NCI-H524 (cell line): ENCODE measurements at regions not wholly inside any gene's neighbourhood (a gene's known extent, or its start where the extent isn't known, plus 50 kb on each side); places are given as distances from the start of the nearest gene placed in this dataset.
A peak's percentile ranks its signal among the peaks of the same experiment; 100 is the strongest.

Experiments used
- DNase-seq, 2 experiments: peaks; one replicate each; lab custom pipeline; 2025; lab: John Stamatoyannopoulos, UW

DNA sequence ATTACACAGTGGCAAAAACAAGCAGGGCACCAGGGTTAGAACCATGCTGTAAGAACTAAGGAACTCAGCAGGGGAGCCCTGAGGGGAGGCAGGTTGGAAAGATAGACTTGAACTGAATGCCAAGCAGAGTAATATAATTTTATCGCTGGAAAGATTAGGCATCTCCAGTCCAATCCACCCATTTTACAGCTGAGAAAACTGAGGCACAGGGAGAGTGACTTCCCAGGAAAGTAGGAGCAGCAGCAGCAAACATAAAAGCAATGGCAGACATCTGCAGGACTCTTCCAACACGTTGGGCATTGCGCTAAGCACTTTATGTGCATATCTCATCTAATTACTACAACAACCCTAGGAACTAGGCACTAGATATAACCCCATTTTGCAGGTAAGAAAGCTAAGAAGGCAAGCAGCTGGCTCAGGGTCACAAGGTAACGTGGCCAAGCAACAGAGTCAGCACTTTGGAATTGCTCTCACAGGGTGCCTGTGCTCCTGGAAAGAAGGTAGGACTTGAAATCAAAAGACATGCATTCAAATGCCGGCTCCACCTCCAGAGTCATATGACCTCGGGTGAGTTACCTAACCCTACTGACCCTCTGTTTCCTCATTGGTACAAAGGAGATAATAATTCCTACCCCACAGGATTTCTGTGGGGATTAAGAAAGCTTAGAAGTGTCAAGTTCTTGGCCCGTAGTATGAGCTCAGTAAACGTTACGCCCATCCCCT, 215.3 kb downstream of the BARX2 start:
- no peak for DNase-seq

DNA sequence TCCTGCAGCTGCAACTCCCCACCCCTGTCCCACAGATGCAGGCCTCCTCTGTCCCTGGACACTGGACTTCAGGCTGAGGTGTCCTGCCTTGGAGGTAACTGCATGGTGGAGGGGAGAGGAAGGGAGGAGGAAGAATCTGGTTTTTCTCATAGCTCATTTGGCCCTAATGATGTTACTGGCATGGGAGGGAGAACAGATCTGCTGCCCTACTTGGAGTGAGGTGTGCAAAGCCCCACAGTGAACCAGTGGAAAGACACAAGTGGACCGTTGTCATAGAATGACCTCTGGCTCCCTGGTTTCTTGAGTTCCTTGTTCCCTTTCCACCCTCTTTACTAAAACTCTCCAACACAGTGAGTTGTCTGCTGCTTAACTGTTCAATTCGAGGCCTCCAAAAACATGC, 215.9 kb downstream of the BARX2 start:
- DNase-seq, result no peak

DNA sequence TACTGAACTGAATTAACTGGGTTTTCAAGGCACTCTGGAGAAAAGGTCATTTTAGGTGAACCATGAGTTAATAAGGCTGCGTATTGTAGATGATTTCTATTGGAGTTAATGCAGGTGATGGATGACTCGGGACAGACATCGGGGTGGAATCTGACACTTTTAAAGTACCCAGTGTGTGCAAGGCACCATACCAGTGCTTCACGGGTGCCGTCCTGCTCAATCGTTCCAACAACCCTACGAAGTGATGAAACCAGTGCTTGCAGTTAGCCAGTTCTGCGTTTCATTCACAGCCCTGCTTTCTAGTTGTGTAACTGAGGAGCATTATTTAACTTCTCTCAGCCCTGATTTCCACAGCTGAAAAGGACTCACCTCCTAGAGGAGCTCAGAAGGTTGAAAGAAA, 216.5 kb downstream of the BARX2 start:
- no peak for DNase-seq

DNA sequence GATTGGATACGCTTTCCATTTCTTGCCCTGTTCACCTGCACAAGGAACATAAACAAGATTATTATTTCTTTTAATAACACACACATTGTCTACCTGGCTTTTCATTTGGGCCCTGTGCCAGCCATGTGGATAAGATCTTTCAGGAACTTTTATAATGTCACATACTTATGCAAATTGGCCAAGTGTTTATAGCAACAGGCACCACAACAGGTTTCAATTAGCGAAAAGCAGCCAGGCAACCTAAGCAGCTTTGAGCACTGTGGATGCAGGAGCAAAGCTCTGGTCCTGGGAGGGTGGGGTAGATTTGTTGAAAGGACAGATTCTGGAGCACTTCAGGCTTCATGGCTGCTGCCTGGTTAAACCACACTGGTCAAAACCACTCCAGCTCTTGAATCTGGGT, 217.4 kb downstream of the BARX2 start:
- DNase-seq, result no peak

DNA sequence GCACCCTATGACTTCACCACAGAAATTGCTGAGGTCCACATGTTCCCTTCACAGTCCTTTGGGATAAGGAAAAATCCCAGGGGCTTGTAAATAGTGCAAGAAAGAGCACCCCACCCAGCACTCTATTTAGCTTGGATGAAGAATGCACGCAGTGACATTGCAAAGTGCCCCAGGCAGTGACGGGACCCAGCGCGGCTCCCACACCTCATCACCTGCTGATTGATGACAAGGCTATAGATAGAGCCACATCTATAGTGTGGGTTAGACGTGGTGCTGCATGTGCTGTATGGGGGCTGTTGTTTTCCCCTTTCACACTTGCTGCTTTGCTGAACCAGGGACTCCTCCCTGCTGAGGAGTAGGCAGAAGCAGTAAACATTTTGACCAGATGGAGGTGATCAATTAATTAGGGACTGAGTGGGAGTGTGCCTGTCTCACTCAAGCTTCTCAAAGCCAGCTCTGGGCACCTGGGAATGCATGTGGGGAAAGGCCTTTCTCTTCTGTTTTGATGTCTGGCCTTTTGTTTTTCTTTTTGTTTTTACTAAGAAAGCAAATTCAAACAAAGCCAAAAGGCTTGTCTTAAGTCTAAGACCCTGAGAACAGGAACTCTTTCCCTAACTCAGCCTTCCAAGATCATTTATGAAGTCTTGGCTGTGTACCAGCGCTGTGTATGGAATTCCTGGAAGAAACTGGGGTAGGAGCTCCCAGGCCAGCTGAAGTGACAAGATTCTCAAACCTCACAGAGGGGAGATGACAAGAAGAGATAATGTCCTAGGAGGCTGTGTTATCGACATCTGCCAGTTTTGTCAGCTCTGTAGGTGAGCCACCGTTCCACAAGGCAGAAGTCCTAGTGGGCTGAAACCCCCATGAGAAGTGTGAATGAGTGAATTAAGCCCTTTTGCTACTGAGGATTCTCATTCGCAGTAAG, 219.7 kb downstream of the BARX2 start:
- DNase-seq, result no peak

DNA sequence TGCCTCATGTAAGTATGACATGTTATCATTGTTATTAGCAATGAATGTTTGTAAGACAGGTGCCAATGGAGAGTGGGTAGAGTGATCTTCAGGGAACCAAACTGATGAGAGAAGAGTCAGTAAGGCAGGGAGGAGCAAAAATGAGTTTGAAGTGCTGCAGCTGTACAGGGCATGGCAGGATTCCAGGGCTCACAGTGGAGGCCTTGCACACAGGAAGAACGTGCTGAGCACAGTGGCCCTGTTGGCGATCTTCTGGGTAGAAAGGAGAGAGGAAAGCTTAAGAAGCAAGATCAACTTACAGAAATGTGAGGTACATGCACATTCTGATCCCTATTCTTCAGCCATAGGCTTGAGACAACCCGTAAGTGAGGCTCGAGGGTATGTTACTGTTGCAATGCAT, 219.3 kb upstream of the TMEM45B start:
- DNase-seq, result no peak

DNA sequence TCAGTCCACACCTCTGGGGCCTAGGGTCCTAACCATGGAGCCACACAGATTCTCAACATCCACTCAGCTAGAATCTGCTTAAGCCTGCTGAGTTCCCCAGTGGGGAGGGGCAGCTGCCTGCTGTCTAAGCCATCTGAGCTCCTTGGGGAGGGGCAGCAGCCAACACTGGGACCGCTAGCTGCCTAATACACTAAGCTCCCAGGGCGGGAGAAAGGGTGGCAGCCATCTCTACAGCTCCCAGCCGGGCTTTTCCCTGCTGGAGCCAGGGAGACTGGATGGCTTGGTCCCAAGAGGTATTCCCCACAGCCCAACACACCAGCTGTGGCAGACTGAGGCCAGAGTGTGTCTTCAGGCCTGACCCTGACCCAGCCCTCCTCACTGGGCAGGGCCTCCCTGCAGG, 217.3 kb upstream of the TMEM45B start:
- peak in 1 of 2 experiments; percentile 48 for DNase-seq

DNA sequence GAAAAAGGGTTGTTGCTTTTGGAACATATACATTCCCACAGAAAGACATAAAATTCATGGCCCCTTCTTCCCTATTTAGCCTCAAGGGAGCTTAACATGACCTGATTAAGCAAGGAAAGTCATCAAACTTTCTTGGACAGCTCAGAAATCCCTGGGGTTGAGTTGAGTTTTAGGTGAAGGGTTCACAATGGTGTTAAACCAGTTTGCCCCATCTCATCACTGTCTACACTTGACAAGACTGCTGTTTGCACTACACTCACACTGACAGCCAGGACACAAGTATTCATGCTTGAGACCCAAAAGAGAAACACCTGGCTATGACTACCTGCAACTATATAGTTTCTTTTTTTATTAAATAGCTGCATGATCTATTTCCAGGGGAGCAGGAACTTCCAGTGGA, 209.8 kb upstream of the TMEM45B start:
- no peak for DNase-seq

DNA sequence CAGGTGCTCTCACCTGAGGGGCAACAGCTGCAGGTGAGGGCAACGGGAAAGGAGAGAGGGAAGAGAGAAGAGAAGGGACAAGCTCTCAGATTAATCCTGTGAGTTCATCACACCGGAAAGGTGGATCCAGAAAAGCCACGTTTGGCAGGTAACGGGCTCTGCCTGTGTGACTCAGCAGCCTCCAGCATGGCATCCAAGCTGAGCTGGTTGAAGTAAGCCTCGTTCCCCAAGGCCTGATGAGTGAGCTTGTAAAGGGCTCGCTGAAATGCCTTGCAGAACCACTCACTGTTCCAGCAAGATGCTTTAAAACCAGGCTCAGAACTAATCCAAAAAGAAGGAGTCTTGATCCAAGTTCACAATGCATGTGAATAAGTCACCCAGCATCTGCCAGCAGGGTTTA, 206.9 kb upstream of the TMEM45B start:
- no peak for DNase-seq

DNA sequence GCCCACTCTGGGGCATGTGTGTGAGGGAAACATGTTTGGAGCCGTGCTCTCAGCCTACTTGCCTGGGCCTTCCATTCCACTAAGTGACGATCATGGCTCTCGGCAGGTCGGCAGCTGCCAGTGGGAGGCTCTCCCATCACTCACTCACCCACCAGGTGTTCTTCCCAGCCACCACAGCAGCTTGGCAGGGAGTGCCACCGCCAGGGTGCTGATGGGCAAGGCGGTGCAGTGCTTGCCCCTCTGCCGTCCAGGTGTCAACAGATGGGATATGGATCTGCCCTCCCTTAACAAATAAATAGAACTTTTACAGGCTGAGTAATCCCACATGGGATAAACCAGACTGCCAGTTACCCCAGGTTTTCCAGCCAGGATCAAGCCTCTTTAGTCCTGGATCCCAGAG, 205.5 kb upstream of the TMEM45B start:
- DNase-seq, result peak; percentile 26 to 57

DNA sequence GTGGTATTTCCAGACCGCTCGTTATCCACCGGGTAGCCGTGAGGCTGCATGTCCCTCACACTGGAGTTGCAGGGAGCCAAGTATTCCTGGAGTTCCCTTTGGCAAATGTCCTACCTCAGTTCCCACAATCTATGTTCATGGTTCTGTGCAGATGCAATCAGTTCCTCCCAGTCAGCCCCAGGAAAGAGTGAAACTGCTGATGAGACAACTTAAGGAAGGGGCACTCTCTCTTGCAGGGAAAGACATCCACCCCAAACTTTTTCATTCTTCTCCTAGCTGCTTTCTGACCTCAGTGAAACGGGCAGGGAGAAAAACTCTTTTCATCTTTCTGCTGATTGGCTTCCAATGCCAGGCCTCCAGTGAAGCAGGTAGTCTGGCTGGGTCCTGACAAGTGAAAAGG, 205.1 kb upstream of the TMEM45B start:
- DNase-seq, result no peak

DNA sequence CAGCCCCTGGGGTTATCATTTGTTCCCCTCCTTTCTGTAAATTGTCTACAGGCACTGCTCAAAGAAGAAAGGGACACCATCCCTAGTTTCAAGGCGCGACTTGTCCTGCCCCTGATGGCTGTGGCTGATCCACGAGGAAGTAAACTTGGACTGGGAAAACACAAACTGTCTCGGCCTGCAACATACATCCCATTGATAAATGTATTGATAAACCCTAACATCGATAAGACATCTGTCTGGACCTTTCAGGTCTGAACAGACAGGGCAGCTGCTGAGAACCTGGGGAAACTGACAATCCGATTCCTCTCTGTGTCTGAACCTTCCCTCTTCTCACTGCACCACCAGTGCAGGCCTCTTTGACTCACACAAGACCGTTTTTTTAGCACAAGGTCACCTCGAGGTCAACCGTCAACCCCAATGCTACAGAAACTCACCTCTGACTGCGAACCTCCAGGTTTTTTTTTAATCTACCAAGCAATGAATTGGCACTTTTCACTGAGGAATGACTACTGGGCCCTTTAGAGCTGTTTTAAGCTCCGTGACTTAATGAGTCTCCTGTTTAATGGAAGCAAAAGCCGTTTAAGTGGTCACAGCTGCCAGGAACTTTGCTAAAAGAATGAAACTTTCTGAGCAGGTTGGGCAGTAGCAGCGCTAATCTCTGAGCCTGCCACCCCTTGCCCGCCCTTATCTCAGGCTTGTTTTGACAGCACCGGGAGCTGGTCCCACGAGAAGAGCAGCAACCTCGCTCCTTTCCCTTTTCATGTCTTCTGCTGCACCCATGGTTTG, 203.8 kb upstream of the TMEM45B start:
- peak; percentile 30 to 76 for DNase-seq

DNA sequence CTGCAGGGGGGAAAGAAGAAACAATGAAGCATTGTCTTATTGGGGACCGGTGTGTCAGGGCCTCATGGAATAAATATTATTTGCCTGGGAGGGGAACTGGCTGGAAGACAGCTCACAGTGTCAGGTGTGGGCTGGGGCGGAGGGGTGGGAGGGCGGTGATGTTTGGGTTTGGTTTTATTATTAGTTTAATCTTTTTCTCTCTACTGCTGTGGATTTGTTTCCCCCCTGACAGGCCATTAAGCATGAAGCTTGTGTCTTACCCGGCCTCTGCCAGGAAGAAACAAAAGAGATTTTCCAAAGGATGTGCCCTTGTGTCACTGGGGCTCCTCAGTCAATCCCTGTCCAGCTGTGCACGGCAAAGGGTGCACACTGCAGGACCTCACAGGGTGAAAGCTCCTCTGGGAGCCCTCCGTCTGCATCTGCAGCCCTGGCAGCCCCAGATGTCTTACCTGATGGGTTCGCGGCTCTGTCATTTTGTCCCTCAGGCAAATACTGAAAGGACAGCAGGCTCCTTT, 203.1 kb upstream of the TMEM45B start:
- DNase-seq, result no peak

DNA sequence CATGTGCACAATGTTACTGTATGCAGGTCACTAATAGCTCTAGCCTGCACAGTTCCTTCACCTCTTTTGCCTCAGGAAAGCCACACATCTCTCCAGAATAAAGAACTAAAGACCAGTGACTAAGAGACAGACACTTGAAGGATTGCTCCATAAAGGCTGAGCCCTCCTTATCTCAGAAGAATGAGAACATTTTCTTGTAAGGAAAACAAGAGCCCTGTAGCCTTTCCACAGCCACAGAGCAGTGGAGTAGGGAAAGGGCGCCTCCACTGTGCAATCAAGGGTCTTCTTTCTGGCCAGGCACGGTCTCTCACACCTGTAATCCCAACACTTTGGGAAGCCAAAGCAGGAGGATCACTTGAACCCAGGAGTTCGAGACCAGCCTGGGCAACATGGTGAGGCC, 202.6 kb upstream of the TMEM45B start:
- DNase-seq, result no peak

DNA sequence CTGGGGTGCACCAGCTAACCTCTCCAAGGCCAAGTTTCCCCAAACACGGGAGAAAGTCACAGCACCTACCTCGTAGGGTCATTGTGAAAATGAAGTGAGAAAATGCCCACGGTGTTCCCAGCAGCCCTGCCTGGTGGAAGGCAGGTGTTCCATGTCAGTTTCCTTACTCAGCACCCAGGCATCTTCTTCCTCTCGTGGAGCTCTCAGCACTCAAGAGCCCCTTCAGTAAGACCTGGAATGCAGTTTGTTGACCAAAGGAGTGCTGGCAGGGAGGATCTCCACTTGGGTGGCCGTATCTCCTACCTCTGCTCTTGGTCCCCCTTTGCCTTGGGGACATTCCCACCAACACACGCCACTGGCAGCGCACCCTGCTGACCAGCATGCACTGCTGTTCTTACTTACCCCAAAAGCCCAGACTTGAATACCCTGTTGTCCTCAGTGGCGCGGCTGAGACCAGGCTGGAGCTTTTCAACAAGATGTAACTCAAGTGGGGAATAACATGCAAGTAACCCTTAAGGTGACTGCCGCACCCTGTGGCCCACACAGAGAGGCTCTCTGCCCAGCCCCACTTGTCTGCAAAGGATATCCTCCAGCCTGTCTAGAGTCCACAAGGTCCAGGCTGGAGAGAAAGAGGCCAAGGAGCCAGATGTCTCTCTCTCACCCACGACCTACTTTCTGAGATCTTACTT, 201.2 kb upstream of the TMEM45B start:
- no peak for DNase-seq

DNA sequence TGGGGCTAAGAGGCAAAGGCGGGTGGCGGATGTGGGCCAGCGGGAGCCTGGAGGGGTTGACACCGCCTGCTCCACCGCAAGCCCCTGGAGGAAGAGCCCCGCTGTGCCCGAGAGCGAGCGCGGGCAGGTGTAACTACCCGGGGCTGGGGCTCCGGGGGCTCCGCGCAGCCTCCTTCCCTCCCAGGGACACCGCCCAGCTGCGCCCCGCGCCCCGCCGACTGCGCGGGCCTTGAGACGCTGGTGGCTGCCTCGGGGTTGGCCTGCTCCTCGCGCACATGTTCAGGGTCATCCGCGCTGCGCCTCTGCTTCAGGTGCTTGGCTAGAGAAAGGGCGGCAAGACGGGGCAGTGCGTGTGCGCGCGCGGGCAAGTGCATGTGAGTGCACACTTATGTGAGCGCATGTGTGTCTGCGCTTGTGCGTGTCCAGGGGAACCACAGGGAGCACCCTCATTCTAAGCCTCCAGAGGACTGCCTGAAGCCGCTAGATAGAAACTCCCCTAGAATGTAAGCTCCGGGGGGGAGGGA, 197.5 kb upstream of the TMEM45B start:
- DNase-seq, result no peak

DNA sequence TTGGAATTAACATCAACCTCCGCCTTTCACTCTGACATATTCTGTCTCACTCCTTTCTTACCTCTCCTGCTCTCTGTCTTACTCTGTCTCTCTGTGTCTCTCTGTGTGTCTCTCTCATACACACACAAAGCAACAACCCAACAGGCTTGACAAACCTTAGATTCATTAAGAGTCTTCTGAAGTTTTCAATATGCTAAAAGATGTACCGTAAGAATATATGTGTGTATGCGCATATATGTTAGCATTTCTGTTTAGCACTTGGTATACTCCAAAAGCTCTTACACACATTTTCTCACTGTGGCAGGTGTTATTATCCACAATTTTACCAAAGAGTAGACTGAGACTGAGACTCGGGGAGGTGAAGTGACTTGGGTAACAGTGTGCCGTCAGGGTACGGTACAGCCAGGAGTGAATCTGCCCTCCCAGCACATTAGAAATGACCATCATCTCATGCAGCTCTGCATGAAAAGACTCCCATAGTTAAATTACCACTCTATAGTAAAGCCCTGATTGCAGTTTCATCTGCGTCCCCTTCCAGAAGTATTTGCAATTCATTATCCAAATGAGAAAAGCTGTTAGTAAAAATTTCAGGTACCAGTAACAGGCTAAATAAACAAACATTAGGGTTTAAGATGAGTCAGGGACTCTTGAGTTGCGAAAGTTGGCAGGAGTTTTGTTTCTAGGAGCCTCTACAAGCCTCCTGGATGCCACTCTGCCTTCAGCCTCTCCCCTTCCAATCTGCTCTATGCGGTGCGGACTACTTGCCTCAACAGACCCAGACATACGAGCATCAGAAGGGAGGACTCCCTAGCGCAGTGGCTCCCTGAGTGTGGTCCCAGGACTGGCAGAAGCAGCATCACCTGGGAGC, 195.2 kb upstream of the TMEM45B start:
- no peak for DNase-seq

DNA sequence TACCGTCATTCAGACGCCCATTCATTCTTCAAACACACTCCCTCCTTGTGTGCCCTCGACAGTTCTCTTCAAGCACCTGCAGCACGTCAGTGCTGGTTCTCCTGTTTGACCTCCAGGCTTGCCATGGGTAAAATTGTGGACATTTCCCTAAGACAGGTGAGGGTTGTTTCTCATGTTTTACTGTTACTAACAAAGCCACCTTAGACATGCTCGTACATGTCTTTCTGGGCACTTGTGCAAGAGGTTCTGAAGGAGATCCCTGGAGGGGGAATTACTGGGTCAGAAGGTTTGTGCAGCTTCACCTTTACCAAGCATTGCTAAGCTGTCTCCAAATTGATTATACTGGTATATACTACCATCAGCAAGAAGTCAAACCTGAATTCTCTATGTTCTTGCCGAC, 189.7 kb upstream of the TMEM45B start:
- DNase-seq, result no peak

DNA sequence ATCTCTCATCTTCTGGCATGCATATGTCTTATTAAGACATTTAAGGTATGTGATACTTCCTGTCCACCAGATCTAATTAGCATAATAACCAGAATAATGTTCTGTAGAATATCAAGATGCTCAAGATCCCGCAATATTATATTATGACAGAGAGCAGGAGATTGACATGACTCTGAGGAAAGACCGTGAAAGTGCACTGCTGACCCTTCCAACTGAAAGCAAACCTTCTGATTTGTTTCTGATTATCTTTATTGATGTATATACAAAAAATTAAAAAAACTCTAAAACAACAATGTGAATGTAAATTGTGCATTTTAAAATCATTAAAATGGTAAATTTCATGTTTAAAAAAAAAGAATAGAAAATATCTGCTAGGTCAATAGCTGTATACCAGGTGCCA, 184.4 kb upstream of the TMEM45B start:
- DNase-seq, result no peak

DNA sequence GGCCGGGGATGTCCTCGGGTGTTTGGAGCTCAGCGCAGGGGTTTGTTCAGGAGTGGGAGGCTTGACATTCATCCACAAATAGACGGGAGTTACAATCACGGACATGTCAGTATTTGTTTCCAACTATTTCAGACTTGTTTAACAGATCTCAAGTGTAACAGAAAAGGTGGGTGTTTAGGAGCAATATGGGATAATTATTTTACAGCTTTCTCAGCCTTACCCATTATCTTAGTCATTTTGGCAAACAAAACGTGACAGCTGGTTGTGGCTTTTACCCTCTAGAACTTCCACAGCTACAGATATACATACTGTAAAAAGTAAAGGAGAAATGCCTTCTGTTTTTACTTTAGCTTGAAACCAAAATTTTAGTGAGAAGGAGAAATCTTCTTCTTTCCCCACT, 178.7 kb upstream of the TMEM45B start:
- no peak for DNase-seq

DNA sequence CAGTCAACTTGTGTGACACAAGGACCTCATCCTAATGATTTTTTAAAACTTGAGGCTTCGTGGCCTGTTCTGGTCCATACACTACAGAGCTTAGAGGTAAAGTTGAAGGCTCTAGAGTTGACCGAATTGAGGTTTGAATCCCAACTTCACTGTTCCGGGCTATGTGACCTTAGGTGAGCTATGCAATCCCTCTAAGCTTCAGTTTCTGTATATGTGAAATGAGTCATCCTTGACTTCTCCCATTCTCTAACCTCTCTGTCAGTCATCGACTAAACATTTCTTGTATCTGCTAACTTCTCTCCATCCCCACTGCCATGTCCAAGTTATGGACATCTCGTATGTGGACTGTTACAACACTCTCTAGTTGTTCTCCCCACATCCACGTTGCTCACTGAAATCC, 178.2 kb upstream of the TMEM45B start:
- no peak for DNase-seq
